H9 (cell line): ENCODE measurements at regions not wholly inside any gene's neighbourhood (a gene's known extent, or its start where the extent isn't known, plus 50 kb on each side); places are given as distances from the start of the nearest gene placed in this dataset.

Source experiments
- DNase-seq: peaks from one replicate; pipeline ENCODE4 v3.0.0-alpha.2; 2017
- H2AFZ ChIP-seq: one replicate; pipeline ENCODE4 v1.6.1; 2013; ENCODE audit warnings: mild to moderate bottlenecking, low read length, control low read depth, moderate library complexity
- H2AK5ac ChIP-seq: 2 replicates; pipeline ENCODE4 v1.6.1; 2013; ENCODE audit warnings: low read length, control low read depth, mixed read lengths; ENCODE audit not compliant: insufficient read length
- H2BK120ac ChIP-seq: one replicate; pipeline ENCODE4 v1.6.1; 2013; ENCODE audit warnings: low read depth, mild to moderate bottlenecking, low read length, control low read depth, inconsistent platforms; ENCODE audit not compliant: poor library complexity, severe bottlenecking
- H2BK12ac ChIP-seq: 2 replicates; pipeline ENCODE4 v1.6.1; 2013; ENCODE audit warnings: low read length, control low read depth, mixed read lengths, low read depth; ENCODE audit not compliant: insufficient read length
- H2BK15ac ChIP-seq: 2 replicates; pipeline ENCODE4 v1.6.1; 2013; ENCODE audit warnings: low read depth, low read length, control low read depth
- H2BK20ac ChIP-seq: one replicate; pipeline ENCODE4 v1.6.1; 2013; ENCODE audit warnings: low read depth, mild to moderate bottlenecking, low read length, control low read depth, inconsistent platforms; ENCODE audit not compliant: poor library complexity, severe bottlenecking
- H2BK5ac ChIP-seq: 2 replicates; pipeline ENCODE4 v1.6.1; 2013; ENCODE audit warnings: low read length, control low read depth, mixed read lengths; ENCODE audit not compliant: insufficient read length
- H3K14ac ChIP-seq: 2 replicates; pipeline ENCODE4 v1.6.1; 2013; ENCODE audit warnings: low read length, control low read depth; ENCODE audit not compliant: insufficient read depth
- H3K18ac ChIP-seq: 2 replicates; pipeline ENCODE4 v1.6.1; 2013; ENCODE audit warnings: low read depth, mild to moderate bottlenecking, mixed read lengths, low read length, control low read depth; ENCODE audit not compliant: insufficient read length
- H3K23ac ChIP-seq: 2 replicates; pipeline ENCODE4 v1.6.1; 2013; ENCODE audit warnings: low read length, control low read depth, mixed read lengths, low read depth; ENCODE audit not compliant: insufficient read length
- H3K23me2 ChIP-seq: 2 replicates; pipeline ENCODE4 v1.6.1; 2013; ENCODE audit warnings: low read depth, mild to moderate bottlenecking, mixed read lengths, low read length, control low read depth; ENCODE audit not compliant: insufficient read length, poor library complexity, severe bottlenecking
- H3K27ac ChIP-seq: 2 replicates; pipeline ENCODE4 v1.5.1; 2013; ENCODE audit warnings: low read length, control low read depth, mixed read lengths, low read depth; ENCODE audit not compliant: insufficient read length
- H3K27me3 ChIP-seq: 2 replicates; pipeline ENCODE4 v1.6.1; 2013; ENCODE audit warnings: low read length, control low read depth, inconsistent platforms; ENCODE audit not compliant: insufficient read depth
- H3K4ac ChIP-seq: 2 replicates; pipeline ENCODE4 v1.6.1; 2013; ENCODE audit warnings: low read depth, mild to moderate bottlenecking, control low read depth, inconsistent platforms, low read length, moderate library complexity
- H3K4me1 ChIP-seq: 2 replicates; pipeline ENCODE4 v1.6.1; 2013; ENCODE audit warnings: low read length, control low read depth, inconsistent platforms; ENCODE audit not compliant: insufficient read depth
- H3K4me2 ChIP-seq: 2 replicates; pipeline ENCODE4 v1.6.1; 2013; ENCODE audit warnings: low read length, control low read depth, mixed read lengths; ENCODE audit not compliant: insufficient read length, insufficient read depth
- H3K56ac ChIP-seq: 2 replicates; pipeline ENCODE4 v1.6.1; 2013; ENCODE audit warnings: low read depth, mild to moderate bottlenecking, mixed read lengths, low read length, control low read depth; ENCODE audit not compliant: insufficient read length
- H3K79me1 ChIP-seq: 2 replicates; pipeline ENCODE4 v1.6.1; 2013; ENCODE audit warnings: low read depth, mild to moderate bottlenecking, moderate library complexity, low read length, control low read depth, inconsistent platforms; ENCODE audit not compliant: insufficient read depth, poor library complexity, severe bottlenecking
- H3K79me2 ChIP-seq: 2 replicates; pipeline ENCODE4 v1.6.1; 2013; ENCODE audit warnings: low read length, control low read depth, inconsistent platforms; ENCODE audit not compliant: insufficient read depth
- H3K9ac ChIP-seq: 2 replicates; pipeline ENCODE4 v1.6.1; 2013; ENCODE audit warnings: low read length, control low read depth, mixed read lengths; ENCODE audit not compliant: insufficient read length; ENCODE audit errors: extremely low read depth
- H3K9me3 ChIP-seq: one replicate; pipeline ENCODE4 v1.6.1; 2013; ENCODE audit warnings: low read depth, low read length, inconsistent platforms; ENCODE audit not compliant: control insufficient read depth
- H3T11ph ChIP-seq: one replicate; pipeline ENCODE4 v1.6.1; 2013; ENCODE audit warnings: mild to moderate bottlenecking, low read length, control low read depth, inconsistent platforms
- H4K20me1 ChIP-seq: one replicate; pipeline ENCODE4 v1.6.1; 2013; ENCODE audit not compliant: control insufficient read depth, insufficient read length, insufficient read depth
- H4K5ac ChIP-seq: 2 replicates; pipeline ENCODE4 v1.6.1; 2013; ENCODE audit warnings: low read depth, mild to moderate bottlenecking, mixed read lengths, low read length, control low read depth; ENCODE audit not compliant: insufficient read length
- H4K8ac ChIP-seq: replicated peaks from 2 replicates; pipeline ENCODE4 v1.6.1; 2013; ENCODE audit warnings: low read length, control low read depth, mixed read lengths, low read depth; ENCODE audit not compliant: insufficient read length
- H4K91ac ChIP-seq: 2 replicates; pipeline ENCODE4 v1.6.1; 2013; ENCODE audit warnings: low read depth, mild to moderate bottlenecking, moderate library complexity, mixed read lengths, low read length, control low read depth; ENCODE audit not compliant: insufficient read length
- H3K27ac Mint-ChIP-seq, 3 experiments: 2 replicates in 2 of 3; 3 replicates in 1 of 3; pipeline ENCODE4 v1.8.0; 2020 to 2021; ENCODE audit warnings: mixed read lengths in 3 of 3, mild to moderate bottlenecking in 1 of 3, moderate library complexity in 1 of 3
- H3K27me3 Mint-ChIP-seq: 2 replicates; pipeline ENCODE4 v1.8.0; 2021; ENCODE audit warnings: low read depth, mild to moderate bottlenecking, moderate library complexity, mixed read lengths
- H3K36me3 Mint-ChIP-seq, 3 experiments: 2 replicates in 2 of 3; 3 replicates in 1 of 3; pipeline ENCODE4 v1.8.0; 2020 to 2021; ENCODE audit warnings: low read depth in 3 of 3, mixed read lengths in 3 of 3; ENCODE audit not compliant: insufficient read depth in 1 of 3
- H3K4me1 Mint-ChIP-seq, 2 experiments: 2 replicates each; pipeline ENCODE4 v1.8.0; 2020; ENCODE audit warnings: mixed read lengths in 2 of 2
- H3K4me3 Mint-ChIP-seq, 2 experiments: 2 replicates in 1 of 2; 3 replicates in 1 of 2; pipeline ENCODE4 v1.8.0; 2020 to 2021; ENCODE audit warnings: mild to moderate bottlenecking in 2 of 2, mixed read lengths in 2 of 2, moderate library complexity in 1 of 2
- H3K9me3 Mint-ChIP-seq, 2 experiments: 2 replicates in 1 of 2; 3 replicates in 1 of 2; pipeline ENCODE4 v1.8.0; 2020; ENCODE audit warnings: mild to moderate bottlenecking in 2 of 2, mixed read lengths in 2 of 2, moderate library complexity in 1 of 2
- CTCF ChIP-seq: fragments of 200-600 bp; sonication (generic); conservative IDR thresholded peaks from 3 replicates; pipeline ENCODE4 v1.8.0; 2021; ENCODE audit warnings: antibody characterized with exemption, mild to moderate bottlenecking
- WGBS: extraction: QIAGEN DNeasy Blood & Tissue Kit; methylation state at CpG from one replicate; pipeline ENCODE4 v1.1.7; 2013; ENCODE audit warnings: missing lambda C conversion rate, low lambda C conversion rate, mixed read lengths; ENCODE audit not compliant: insufficient read length; ENCODE audit errors: extremely low coverage; 5-methylcytosine and 5-hydroxymethylcytosine counted together

GRCh38 chr7:113408999-113409398, 290.6 kb upstream of the SMIM30 start:
- H3K14ac ChIP-seq = no peak overlapping the region
- no peaks in the 10 kb centered on the region for H3K79me2 ChIP-seq
- H3T11ph ChIP-seq = no peak overlapping the region
- TF ChIP-seq CTCF = no peak
- no peak overlapping the region for H4K91ac ChIP-seq
- H2AFZ ChIP-seq = no peak overlapping the region
- no peak overlapping the region for H3K4me3 Mint-ChIP-seq
- H3K79me1 ChIP-seq = no peaks in the 10 kb centered on the region
- H3K9me3 ChIP-seq = no peaks in the 10 kb centered on the region
- no peak overlapping the region for H2BK120ac ChIP-seq
- H3K56ac ChIP-seq = no peak overlapping the region
- H3K4ac ChIP-seq = no peak overlapping the region
- no peaks in the 10 kb centered on the region for H3K27me3 ChIP-seq
- H3K9me3 Mint-ChIP-seq = no peaks in the 10 kb centered on the region; a peak in 1 of 5 replicates
- H3K27ac Mint-ChIP-seq = no peak overlapping the region
- H2AK5ac ChIP-seq = no peak overlapping the region
- no peak overlapping the region for H3K18ac ChIP-seq
- no peaks in the 10 kb centered on the region; a peak in 1 of 4 replicates for H3K4me1 Mint-ChIP-seq
- no peak overlapping the region for H2BK20ac ChIP-seq
- no peak overlapping the region for H3K9ac ChIP-seq
- no peak for DNase-seq
- no peak overlapping the region for H3K23ac ChIP-seq
- WGBS = no CpG with 5 or more reads among the region's 1 CpG
- no peaks in the 10 kb centered on the region for H3K27me3 Mint-ChIP-seq
- no peak overlapping the region for H4K8ac ChIP-seq
- no peak overlapping the region for H3K27ac ChIP-seq
- H3K4me1 ChIP-seq = no peaks in the 10 kb centered on the region
- H3K36me3 Mint-ChIP-seq = no peaks in the 10 kb centered on the region
- H4K20me1 ChIP-seq = no peaks in the 10 kb centered on the region
- no peak overlapping the region for H2BK15ac ChIP-seq
- no peak overlapping the region for H3K4me2 ChIP-seq
- no peak overlapping the region for H2BK12ac ChIP-seq
- no peaks in the 10 kb centered on the region for H3K23me2 ChIP-seq
- no peak overlapping the region for H4K5ac ChIP-seq
- H2BK5ac ChIP-seq = no peak overlapping the region
